ENCODE measurements at regions not wholly inside any gene's neighbourhood (a gene's known extent, or its start where the extent isn't known, plus 50 kb on each side); places are given as distances from the start of the nearest gene placed in this dataset.

DNA sequence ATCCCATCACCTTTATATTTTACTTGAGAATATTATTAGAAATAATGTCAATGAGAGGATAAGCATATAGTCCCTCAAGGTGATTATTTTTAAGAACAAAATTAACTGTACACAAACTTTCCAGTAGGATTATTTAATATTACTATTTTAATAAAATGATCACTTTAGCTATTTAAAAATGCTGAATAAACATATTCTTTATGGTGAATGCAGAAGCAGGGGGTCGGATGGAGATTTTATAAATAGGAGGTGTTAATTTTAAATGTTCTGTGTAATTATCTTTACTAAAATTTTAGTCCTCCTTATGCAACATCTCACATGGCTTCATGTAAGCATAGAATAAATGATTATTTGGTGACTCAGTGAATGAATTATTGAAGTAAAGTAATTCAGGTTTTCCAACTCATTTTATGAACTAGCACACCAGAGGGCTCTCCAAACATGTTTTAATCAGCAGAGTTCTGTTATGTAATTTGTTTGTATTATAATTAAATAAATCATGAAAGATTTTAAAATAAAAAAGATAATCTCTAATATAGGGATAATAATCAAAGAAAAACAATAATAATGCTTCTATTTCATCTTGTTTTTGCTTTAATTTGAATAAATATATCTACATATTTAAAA, 1635.2 kb downstream of the EFNB2 start:
- Mint-ChIP-seq H3K4me3 (no peak overlapping the region), H3K9me3 (no peaks in the 10 kb centered on the region), H3K27ac (no peak overlapping the region), H3K36me3 (no peaks in the 10 kb centered on the region), H3K27me3 (no peaks in the 10 kb centered on the region), H3K4me1 (no peaks in the 10 kb centered on the region)
- DNase-seq (no peak), ATAC-seq (ENCODE audit: low read depth) (no peak)
- POLR2A ChIA-PET, result no interaction called here

DNA sequence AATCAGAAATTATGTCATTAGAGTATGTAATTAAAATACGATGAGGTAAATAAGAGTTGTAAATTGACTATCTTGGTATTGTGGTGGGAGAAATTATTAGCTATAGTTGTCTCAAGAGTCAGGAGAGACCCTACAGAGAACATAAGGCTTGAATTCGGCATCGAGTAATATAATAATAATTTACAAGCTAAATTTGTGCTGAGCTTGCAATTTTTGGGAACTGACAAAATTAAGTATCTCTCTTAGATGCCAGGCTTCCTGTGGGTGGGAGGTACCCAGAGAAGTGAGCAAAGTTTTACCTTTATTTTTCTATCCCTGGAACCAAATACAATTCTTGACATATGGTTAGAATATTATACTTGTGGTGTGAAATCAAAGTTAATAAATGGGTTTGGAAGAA, 1637.0 kb downstream of the EFNB2 start:
- DNase-seq (no peak), ATAC-seq (ENCODE audit: low read depth) (no peak)
- H3K4me1 Mint-ChIP-seq, result no peaks in the 10 kb centered on the region
- H3K4me3 Mint-ChIP-seq, result no peak overlapping the region
- H3K36me3 Mint-ChIP-seq, result no peaks in the 10 kb centered on the region
- H3K9me3 Mint-ChIP-seq, result no peaks in the 10 kb centered on the region
- H3K27me3 Mint-ChIP-seq, result no peaks in the 10 kb centered on the region
- H3K27ac Mint-ChIP-seq, result no peak overlapping the region
- POLR2A ChIA-PET, result no interaction called here

DNA sequence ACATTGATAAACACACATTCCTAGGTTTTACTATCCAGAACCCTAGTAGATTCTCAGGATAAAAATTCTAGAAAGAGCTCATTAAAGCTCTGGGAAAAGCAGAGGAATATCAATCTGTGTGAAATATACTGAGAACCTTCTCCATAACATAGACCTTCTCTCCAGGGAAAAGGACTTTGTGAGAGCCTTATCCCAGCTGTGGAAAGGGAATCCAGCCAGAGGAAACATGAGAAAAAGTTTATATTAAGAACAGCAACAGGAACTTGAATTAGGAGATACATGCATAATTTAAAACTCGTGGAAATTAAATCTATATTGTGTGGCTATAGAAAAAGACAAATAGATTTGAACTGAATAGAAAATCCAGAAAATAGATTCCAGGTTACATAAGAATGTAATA, 1639.9 kb downstream of the EFNB2 start:
- Mint-ChIP-seq H3K4me3 (no peak overlapping the region), H3K27me3 (no peaks in the 10 kb centered on the region), H3K4me1 (no peaks in the 10 kb centered on the region), H3K27ac (no peak overlapping the region), H3K9me3 (no peaks in the 10 kb centered on the region), H3K36me3 (no peaks in the 10 kb centered on the region)
- POLR2A ChIA-PET, result no interaction called here
- ATAC-seq (ENCODE audit: low read depth) (no peak), DNase-seq (no peak)

DNA sequence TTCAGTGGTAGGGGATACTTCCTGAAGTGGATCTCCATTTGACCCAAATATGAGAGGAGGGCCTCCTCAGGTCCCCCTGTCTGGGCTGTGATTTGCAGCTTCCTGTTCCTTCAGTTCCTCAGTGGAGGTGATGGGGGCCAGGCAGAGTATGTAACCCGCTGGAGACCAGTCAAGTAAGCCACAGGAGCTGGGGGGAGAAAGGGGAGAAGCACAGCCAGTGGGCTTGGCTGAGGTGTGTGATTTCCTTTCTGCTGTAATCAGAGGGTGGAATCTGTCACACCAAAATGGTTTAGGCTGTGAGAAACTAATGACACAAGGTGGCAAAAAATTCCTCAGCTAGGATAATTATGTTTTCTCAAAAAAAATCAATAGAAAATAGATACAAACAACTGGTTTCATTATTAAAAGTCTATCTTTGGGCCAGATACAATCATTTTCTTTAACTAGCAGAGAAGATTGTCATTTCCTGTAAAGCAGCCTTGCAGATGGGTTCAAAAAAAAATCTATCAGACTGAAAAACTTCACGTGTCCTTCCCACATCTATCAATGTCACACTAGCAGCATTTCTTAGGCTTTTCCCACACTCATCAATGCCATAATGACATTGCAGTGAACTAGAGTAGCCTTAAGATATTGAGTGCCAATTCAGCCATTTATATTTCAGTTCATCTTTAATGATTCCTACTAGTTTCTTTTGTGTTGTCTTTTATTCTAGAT, 1660.3 kb downstream of the EFNB2 start:
- peaks cover 1% of the 10 kb centered on the region for H3K36me3 Mint-ChIP-seq
- peaks cover 13% of the 10 kb centered on the region for H3K4me1 Mint-ChIP-seq
- POLR2A ChIA-PET, result no interaction called here
- no peak for DNase-seq
- peak; percentile 70 for ATAC-seq (ENCODE audit: low read depth)
- H3K4me3 Mint-ChIP-seq, result no peak overlapping the region
- peaks cover 2% of the 10 kb centered on the region for H3K27me3 Mint-ChIP-seq
- H3K27ac Mint-ChIP-seq, result peak overlapping the region; percentile 17
- peaks cover 6% of the 10 kb centered on the region for H3K9me3 Mint-ChIP-seq

DNA sequence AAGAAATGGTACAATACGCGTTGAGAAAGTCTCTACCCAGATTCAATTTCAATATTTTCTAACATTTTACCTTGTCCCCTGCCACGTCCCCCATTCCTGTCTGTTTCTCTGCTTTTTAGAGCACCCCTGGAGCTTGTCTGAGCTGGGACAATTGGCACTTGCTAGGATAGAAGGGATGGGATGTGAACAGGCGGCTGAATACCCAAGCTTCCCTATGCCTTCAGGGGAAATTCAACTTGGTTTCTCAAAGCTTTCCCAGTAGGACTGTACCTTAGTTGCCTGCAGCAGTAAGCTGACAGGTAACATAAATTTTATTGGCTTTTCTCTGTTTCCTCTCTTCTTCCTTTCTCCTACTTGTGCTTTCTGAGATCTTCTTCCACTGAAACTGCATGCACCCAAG, 1663.3 kb downstream of the EFNB2 start:
- POLR2A ChIA-PET, result no interaction called here
- Mint-ChIP-seq H3K36me3 (peaks cover 7% of the 10 kb centered on the region), H3K4me3 (no peak overlapping the region), H3K4me1 (peaks cover 23% of the 10 kb centered on the region), H3K27ac (no peak overlapping the region), H3K27me3 (no peaks in the 10 kb centered on the region), H3K9me3 (peaks cover 14% of the 10 kb centered on the region)
- DNase-seq (no peak), ATAC-seq (ENCODE audit: low read depth) (no peak)

DNA sequence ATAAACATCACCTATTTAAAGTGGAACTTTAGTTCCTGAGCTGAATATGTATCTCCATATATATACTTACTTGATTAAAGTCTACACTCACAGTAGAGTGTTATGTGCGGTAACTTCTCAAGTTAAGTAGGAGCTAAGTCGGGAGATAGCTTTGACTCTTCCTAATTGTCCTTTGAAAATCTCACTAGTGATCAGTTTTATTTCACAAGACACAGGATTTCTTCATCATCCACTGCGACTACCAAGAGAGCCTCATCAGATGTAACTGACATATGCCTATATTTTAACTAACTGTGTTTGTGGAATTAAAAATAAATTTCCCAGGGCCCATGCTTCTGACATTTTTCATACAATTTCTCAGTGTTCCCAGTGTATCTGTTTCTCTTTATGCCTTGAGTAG, 1664.0 kb downstream of the EFNB2 start:
- POLR2A ChIA-PET, result no interaction called here
- H3K9me3 Mint-ChIP-seq, result peaks cover 16% of the 10 kb centered on the region
- ATAC-seq (ENCODE audit: low read depth) (no peak), DNase-seq (no peak)
- peaks cover 7% of the 10 kb centered on the region for H3K36me3 Mint-ChIP-seq
- H3K4me1 Mint-ChIP-seq, result peaks cover 23% of the 10 kb centered on the region
- no peak overlapping the region for H3K27ac Mint-ChIP-seq
- H3K4me3 Mint-ChIP-seq, result no peak overlapping the region
- no peaks in the 10 kb centered on the region for H3K27me3 Mint-ChIP-seq

DNA sequence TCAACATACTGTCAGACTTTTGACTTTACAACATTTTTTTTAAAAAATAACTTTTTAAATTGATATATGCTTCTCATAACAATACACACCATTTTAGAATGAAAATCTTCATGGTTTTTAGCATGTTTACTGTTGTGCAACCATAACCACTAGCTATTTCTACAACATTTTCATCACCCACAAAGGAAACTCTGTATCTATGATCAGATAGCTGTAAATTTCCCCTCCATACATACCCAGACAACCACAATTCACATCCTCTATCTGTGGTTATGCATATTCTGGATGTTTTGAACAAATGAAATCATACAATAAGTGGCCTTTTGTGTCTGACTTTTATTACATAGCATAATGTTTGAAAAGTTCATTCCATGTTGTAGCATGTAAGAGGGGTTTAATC, 1666.0 kb downstream of the EFNB2 start:
- H3K4me3 Mint-ChIP-seq, result no peak overlapping the region

DNA sequence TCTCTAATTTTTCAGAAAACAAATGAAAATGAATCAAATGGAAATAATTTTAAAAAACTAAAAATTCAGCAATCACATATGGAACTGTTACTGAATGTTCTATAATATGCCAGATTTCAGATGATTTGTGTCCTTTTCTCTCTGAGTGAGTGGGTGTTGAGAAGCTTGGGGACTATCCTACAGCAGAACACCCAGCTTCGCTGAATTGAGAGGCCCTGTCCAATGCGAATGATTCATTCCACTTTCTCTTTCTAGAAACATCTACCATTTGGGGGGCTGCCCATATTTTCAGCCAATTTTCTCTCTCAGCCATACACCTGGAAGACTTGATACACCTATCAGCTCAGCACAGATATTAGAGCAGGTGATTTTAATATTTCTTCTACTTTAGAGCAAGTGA, 1666.7 kb downstream of the EFNB2 start:
- peaks cover 7% of the 10 kb centered on the region for H3K36me3 Mint-ChIP-seq
- POLR2A ChIA-PET, result no interaction called here
- H3K9me3 Mint-ChIP-seq, result peaks cover 14% of the 10 kb centered on the region
- ATAC-seq (ENCODE audit: low read depth), result no peak
- no peak for DNase-seq
- no peak overlapping the region for H3K4me3 Mint-ChIP-seq
- H3K4me1 Mint-ChIP-seq, result peaks cover 11% of the 10 kb centered on the region
- H3K27me3 Mint-ChIP-seq, result no peaks in the 10 kb centered on the region
- H3K27ac Mint-ChIP-seq, result peak overlapping the region; percentile 16

More for the DNA sequence above, 1666.0 kb downstream of the EFNB2 start:
- Mint-ChIP-seq H3K27me3 (no peaks in the 10 kb centered on the region), H3K27ac (no peak overlapping the region), H3K36me3 (peaks cover 7% of the 10 kb centered on the region), H3K9me3 (peaks cover 14% of the 10 kb centered on the region), H3K4me1 (peaks cover 12% of the 10 kb centered on the region)
- POLR2A ChIA-PET, result interaction anchor here (0.6 kb wide), 1 partner anchor 96 kb away, joined by 3 read pairs; no protein-coding TSS in a partner anchor
- ATAC-seq (ENCODE audit: low read depth), result peak; percentile 82
- no peak for DNase-seq

DNA sequence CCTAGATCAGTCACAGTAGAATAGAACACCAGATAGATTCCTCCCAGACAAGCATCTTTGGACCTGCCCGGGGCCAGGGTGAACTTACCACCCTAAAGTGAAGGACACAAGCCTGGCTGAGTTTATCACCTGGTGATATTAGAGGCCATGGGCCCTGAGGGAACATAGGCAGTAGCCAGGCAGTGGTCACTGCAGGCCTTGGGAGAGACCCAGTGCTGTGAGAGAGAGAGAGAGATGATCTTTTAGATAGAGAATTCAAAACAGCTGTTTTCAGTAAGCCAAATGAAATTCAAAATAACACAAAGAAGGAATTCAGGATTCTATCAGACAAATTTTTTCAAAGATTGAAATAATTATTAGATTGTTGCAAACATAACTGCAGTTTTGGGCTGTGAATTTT, 1679.9 kb downstream of the EFNB2 start:
- no peaks in the 10 kb centered on the region for H3K27me3 Mint-ChIP-seq
- POLR2A ChIA-PET, result no interaction called here
- ATAC-seq (ENCODE audit: low read depth), result no peak
- H3K27ac Mint-ChIP-seq, result no peak overlapping the region
- peaks cover 4% of the 10 kb centered on the region for H3K9me3 Mint-ChIP-seq
- H3K36me3 Mint-ChIP-seq, result peaks cover 2% of the 10 kb centered on the region
- no peaks in the 10 kb centered on the region for H3K4me1 Mint-ChIP-seq
- H3K4me3 Mint-ChIP-seq, result no peak overlapping the region
- DNase-seq, result no peak

DNA sequence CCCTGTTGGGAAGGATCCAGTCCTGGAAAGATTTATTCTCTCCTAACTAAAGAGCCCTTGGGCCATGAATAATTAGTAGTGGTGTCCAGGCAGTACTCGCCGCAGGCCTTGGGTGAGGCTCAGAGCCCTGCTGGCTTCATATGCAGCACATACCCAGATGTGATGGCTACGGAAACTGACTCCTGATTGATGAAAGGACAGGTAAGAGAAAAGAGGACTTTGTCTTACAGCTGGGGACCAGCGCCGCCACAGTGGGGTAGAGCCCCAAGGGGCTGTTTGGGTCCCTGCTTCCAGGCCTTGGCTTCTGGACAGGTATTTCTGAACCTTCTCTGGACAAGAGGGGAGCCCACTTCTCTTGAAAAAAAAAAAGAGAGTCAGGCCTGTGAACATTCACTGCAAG, 1680.8 kb downstream of the EFNB2 start:
- no peak overlapping the region for H3K4me3 Mint-ChIP-seq
- H3K4me1 Mint-ChIP-seq, result no peaks in the 10 kb centered on the region
- POLR2A ChIA-PET, result no interaction called here
- H3K9me3 Mint-ChIP-seq, result no peaks in the 10 kb centered on the region
- no peaks in the 10 kb centered on the region for H3K36me3 Mint-ChIP-seq
- no peaks in the 10 kb centered on the region for H3K27me3 Mint-ChIP-seq
- ATAC-seq (ENCODE audit: low read depth) (no peak), DNase-seq (no peak)
- H3K27ac Mint-ChIP-seq, result no peak overlapping the region

DNA sequence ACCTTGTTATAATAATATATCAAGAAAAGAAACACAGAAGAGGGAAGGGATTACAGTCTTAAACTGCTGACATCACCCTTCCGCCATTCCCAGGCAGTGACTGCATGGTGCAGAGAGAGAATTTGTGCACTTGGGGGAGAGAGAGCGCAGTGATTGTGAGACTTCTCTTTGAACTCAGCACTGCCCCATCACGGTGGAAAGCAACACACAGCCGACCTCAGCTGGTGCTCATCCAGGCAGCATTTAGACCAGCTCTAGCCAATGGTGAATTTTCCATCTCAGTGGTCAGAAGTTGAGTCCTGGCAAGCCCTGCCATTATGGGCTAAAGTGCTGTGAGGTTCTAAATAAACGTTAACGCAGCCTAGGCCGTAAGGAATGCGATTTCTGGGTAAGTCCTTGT, 1681.5 kb downstream of the EFNB2 start:
- DNase-seq (no peak), ATAC-seq (ENCODE audit: low read depth) (no peak)
- Mint-ChIP-seq H3K9me3 (no peaks in the 10 kb centered on the region), H3K27ac (no peak overlapping the region), H3K4me1 (no peaks in the 10 kb centered on the region), H3K27me3 (no peaks in the 10 kb centered on the region), H3K4me3 (no peak overlapping the region), H3K36me3 (no peaks in the 10 kb centered on the region)
- POLR2A ChIA-PET, result no interaction called here

DNA sequence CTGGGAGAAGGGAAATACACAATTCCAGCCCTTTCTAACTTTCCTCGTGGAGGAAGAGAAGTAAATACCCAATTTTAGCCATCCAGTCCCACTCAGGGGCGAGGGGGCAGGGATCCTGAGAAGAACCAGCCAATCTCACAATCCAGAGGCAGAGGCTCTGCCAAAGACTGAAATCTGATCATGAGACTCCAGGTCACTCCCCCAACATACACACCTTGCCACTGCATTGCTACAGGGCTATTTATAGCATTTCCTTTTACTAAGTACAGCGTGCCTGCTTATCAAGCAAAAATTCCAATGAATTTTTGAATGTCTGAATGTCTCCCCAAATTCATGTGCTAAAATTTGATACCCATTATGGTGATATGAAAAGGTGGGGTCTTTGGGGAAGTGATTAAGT, 1687.5 kb downstream of the EFNB2 start:
- Mint-ChIP-seq H3K4me1 (no peaks in the 10 kb centered on the region), H3K9me3 (no peaks in the 10 kb centered on the region), H3K4me3 (no peak overlapping the region), H3K27ac (no peak overlapping the region), H3K36me3 (no peaks in the 10 kb centered on the region), H3K27me3 (peaks cover 2% of the 10 kb centered on the region)
- POLR2A ChIA-PET, result no interaction called here
- ATAC-seq (ENCODE audit: low read depth) (no peak), DNase-seq (no peak)

DNA sequence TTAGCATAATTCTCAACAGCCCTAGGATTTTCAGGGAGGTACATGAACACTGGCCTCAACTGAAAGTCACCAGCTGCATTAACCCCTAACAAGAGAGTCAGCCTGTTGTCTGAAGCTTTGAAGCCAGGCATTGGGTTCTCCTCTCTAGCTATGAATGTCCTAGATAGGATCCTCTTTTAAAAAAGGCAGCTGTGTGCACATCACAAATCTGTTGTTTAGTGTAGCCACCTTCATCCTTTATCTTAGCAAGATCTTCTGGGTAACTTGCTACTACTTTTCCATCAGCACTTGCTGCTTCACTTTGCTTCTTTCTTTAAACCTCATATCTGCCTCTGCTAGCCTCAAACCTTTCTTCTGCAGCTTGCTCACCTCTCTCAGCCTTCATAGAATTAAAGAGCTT, 1692.1 kb downstream of the EFNB2 start:
- no peak for ATAC-seq (ENCODE audit: low read depth)
- Mint-ChIP-seq H3K4me3 (no peak overlapping the region), H3K4me1 (no peaks in the 10 kb centered on the region), H3K9me3 (no peaks in the 10 kb centered on the region), H3K27ac (no peak overlapping the region), H3K27me3 (peaks cover 2% of the 10 kb centered on the region), H3K36me3 (no peaks in the 10 kb centered on the region)
- DNase-seq, result no peak
- POLR2A ChIA-PET, result no interaction called here

DNA sequence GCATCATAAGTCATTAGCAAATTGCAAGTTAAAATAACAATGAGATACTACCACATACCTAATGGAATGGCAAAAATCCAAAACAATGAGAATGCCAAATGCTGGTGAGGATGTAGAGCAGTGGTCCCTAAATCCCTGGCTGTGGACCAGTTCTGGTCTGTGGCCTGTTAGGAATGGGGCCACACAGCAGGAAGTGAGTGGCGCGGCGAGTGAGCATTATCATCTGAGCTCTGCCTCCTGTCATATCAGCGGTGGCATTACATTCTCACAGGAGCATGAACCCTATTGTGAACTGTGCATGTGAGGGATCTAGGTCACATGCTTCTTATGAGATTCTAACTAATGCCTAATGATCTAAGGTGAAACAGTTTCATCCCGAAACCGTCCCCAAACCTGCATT, 1694.4 kb downstream of the EFNB2 start:
- DNase-seq (no peak), ATAC-seq (ENCODE audit: low read depth) (no peak)
- Mint-ChIP-seq H3K9me3 (no peaks in the 10 kb centered on the region), H3K27me3 (peaks cover 2% of the 10 kb centered on the region), H3K4me1 (no peaks in the 10 kb centered on the region), H3K4me3 (no peak overlapping the region), H3K36me3 (no peaks in the 10 kb centered on the region), H3K27ac (no peak overlapping the region)
- POLR2A ChIA-PET, result no interaction called here
